Natural killer cell (primary cell): ENCODE measurements at regions not wholly inside any gene's neighbourhood (a gene's known extent, or its start where the extent isn't known, plus 50 kb on each side); places are given as distances from the start of the nearest gene placed in this dataset.

Source experiments
- ATAC-seq, 3 donors: fragments of 150-1000 bp in 2 of 3; fragments of 200-7000 bp in 1 of 3; cut with Tn5 transposase; 1 replicate in 1 of 3; 2 replicates in 2 of 3; pipeline ENCODE4 v1.10.0; 2021; ENCODE audit warnings: mild to moderate bottlenecking in 2 of 3, moderate library complexity in 2 of 3
- DNase-seq, 2 donors: peaks; one replicate each; pipeline versions ENCODE4 v3.0.0 to v3.0.0-alpha.2; 2013 to 2021; ENCODE audit warnings: mixed read lengths in 1 of 2
- H3K27ac ChIP-seq: one replicate; pipeline ENCODE4 v1.5.1; 2013; ENCODE audit warnings: mild to moderate bottlenecking, low read length
- H3K27me3 ChIP-seq: one replicate; pipeline ENCODE4 v1.6.1; 2013; ENCODE audit warnings: low read length; ENCODE audit not compliant: control insufficient read depth, insufficient read depth
- H3K36me3 ChIP-seq: one replicate; pipeline ENCODE4 v1.6.1; 2013; ENCODE audit warnings: low read length; ENCODE audit not compliant: control insufficient read depth, insufficient read depth
- H3K4me1 ChIP-seq: one replicate; pipeline ENCODE4 v1.6.1; 2013; ENCODE audit warnings: low read length; ENCODE audit not compliant: control insufficient read depth, insufficient read depth
- H3K4me3 ChIP-seq: one replicate; pipeline ENCODE4 v1.5.1; 2013; ENCODE audit warnings: low read length
- H3K9me3 ChIP-seq: one replicate; pipeline ENCODE4 v1.6.1; 2013; ENCODE audit warnings: low read length; ENCODE audit not compliant: control insufficient read depth, insufficient read depth
- H3K27ac Mint-ChIP-seq, 2 donors: one replicate each; pipeline ENCODE4 v1.8.0; 2022; ENCODE audit warnings: mild to moderate bottlenecking in 2 of 2, mixed read lengths in 2 of 2, moderate library complexity in 1 of 2
- H3K27me3 Mint-ChIP-seq, 2 donors: one replicate each; pipeline ENCODE4 v1.8.0; 2022; ENCODE audit warnings: low read depth in 2 of 2, mixed read lengths in 2 of 2
- H3K36me3 Mint-ChIP-seq: one replicate; pipeline ENCODE4 v1.8.0; 2022; ENCODE audit warnings: mixed read lengths
- H3K4me1 Mint-ChIP-seq, 2 donors: one replicate each; pipeline ENCODE4 v1.8.0; 2022; ENCODE audit warnings: mixed read lengths in 2 of 2
- H3K4me3 Mint-ChIP-seq: one replicate; pipeline ENCODE4 v1.8.0; 2022; ENCODE audit warnings: mild to moderate bottlenecking, moderate library complexity, mixed read lengths
- H3K9me3 Mint-ChIP-seq, 2 donors: one replicate each; pipeline ENCODE4 v1.8.0; 2022; ENCODE audit warnings: mixed read lengths in 2 of 2
- CTCF ChIP-seq: fragments of 200-600 bp; IDR thresholded peaks from one replicate; pipeline ENCODE4 v1.8.0; 2022; ENCODE audit warnings: antibody characterized with exemption
- WGBS: methylation state at CpG from one replicate; pipeline ENCODE4 v1.1.7; 2013; ENCODE audit warnings: missing lambda C conversion rate; ENCODE audit not compliant: insufficient coverage; 5-methylcytosine and 5-hydroxymethylcytosine counted together
- intact Hi-C: fragments of 100-400 bp; cut with micrococcal nuclease; formaldehyde crosslinking; loops from one replicate; pipeline ENCODE4 v1.14.2; 2022

- Mint-ChIP-seq H3K4me1 (no peaks in the 10 kb centered on the region), H3K4me3 (no peak overlapping the region), H3K9me3 (peaks cover 0 to 3% of the 10 kb centered on the region in 2 donors), H3K36me3 (no peaks in the 10 kb centered on the region), H3K27me3 (no peaks in the 10 kb centered on the region), H3K27ac (no peak overlapping the region)
- no peak for DNase-seq
- Histone ChIP-seq H3K27ac (no peak overlapping the region), H3K27me3 (no peaks in the 10 kb centered on the region), H3K4me1 (no peaks in the 10 kb centered on the region), H3K9me3 (no peaks in the 10 kb centered on the region), H3K4me3 (no peak overlapping the region), H3K36me3 (no peaks in the 10 kb centered on the region)
- intact Hi-C loops, result no loop called here
- ATAC-seq, result no peak
- TF ChIP-seq CTCF, result no peak
These were observed 126.6 kb upstream of the CPNE8 start for GRCh38 chr12:39032034-39032433.

GRCh38 chr12:39028382-39028781 is 123.0 kb upstream of the CPNE8 start:
- WGBS, result 81% methylated on average over 1 of the region's 1 CpG
- DNase-seq (no peak), ATAC-seq (no peak)
- Histone ChIP-seq H3K36me3 (no peaks in the 10 kb centered on the region), H3K4me3 (no peak overlapping the region), H3K27ac (no peak overlapping the region), H3K9me3 (no peaks in the 10 kb centered on the region), H3K27me3 (no peaks in the 10 kb centered on the region), H3K4me1 (no peaks in the 10 kb centered on the region)
- Mint-ChIP-seq H3K36me3 (no peaks in the 10 kb centered on the region), H3K9me3 (peaks cover 0 to 5% of the 10 kb centered on the region in 2 donors), H3K4me3 (no peak overlapping the region), H3K27me3 (no peaks in the 10 kb centered on the region), H3K4me1 (no peaks in the 10 kb centered on the region), H3K27ac (no peak overlapping the region)
- TF ChIP-seq CTCF, result no peak
- intact Hi-C loops, result no loop called here

- WGBS, result 55% methylated on average over 1 of the region's 1 CpG
- Histone ChIP-seq H3K9me3 (no peaks in the 10 kb centered on the region), H3K4me1 (no peaks in the 10 kb centered on the region), H3K36me3 (no peaks in the 10 kb centered on the region), H3K27ac (no peak overlapping the region), H3K4me3 (no peak overlapping the region), H3K27me3 (no peaks in the 10 kb centered on the region)
- intact Hi-C loops, result no loop called here
- no peaks in the 10 kb centered on the region for H3K27me3 Mint-ChIP-seq
- ATAC-seq (no peak), DNase-seq (no peak)
- H3K4me3 Mint-ChIP-seq, result no peak overlapping the region
- H3K9me3 Mint-ChIP-seq, result peaks cover 6 to 15% of the 10 kb centered on the region in 2 donors
- no peak overlapping the region for H3K27ac Mint-ChIP-seq
- H3K36me3 Mint-ChIP-seq, result no peaks in the 10 kb centered on the region
- no peak for TF ChIP-seq CTCF
- H3K4me1 Mint-ChIP-seq, result no peaks in the 10 kb centered on the region
These were observed 107.5 kb upstream of the CPNE8 start for GRCh38 chr12:39012870-39013269.

GRCh38 chr12:39011166-39011565 is 105.8 kb upstream of the CPNE8 start:
- H3K36me3 Mint-ChIP-seq, result no peaks in the 10 kb centered on the region
- H3K9me3 ChIP-seq, result no peaks in the 10 kb centered on the region
- ATAC-seq, result no peak
- H3K27me3 ChIP-seq, result no peaks in the 10 kb centered on the region
- H3K4me1 Mint-ChIP-seq, result no peaks in the 10 kb centered on the region
- intact Hi-C loops, result no loop called here
- H3K27ac Mint-ChIP-seq, result no peak overlapping the region
- TF ChIP-seq CTCF, result no peak
- DNase-seq, result no peak
- no peak overlapping the region for H3K4me3 Mint-ChIP-seq
- H3K27ac ChIP-seq, result no peak overlapping the region
- no peaks in the 10 kb centered on the region for H3K27me3 Mint-ChIP-seq
- no peaks in the 10 kb centered on the region for H3K4me1 ChIP-seq
- no peak overlapping the region for H3K4me3 ChIP-seq
- H3K36me3 ChIP-seq, result no peaks in the 10 kb centered on the region
- H3K9me3 Mint-ChIP-seq, result peaks cover 6 to 15% of the 10 kb centered on the region in 2 donors
- 9% methylated on average over 1 of the region's 2 CpGs for WGBS
